ENCODE measurements at regions not wholly inside any gene's neighbourhood (a gene's known extent, or its start where the extent isn't known, plus 50 kb on each side); places are given as distances from the start of the nearest gene placed in this dataset.
"Not testable (repeated sequence)": the region's sequence is repeated elsewhere in the genome, so short reads cannot be mapped to it uniquely, and the experiment has no call there.

- no peak for DNase-seq (ENCODE audit: low spot score)
These were observed 1072.6 kb upstream of the COX7C start for GRCh38 chr5:85545129-85545528.

GRCh38 chr5:85549229-85549628 is 1068.5 kb upstream of the COX7C start:
- DNase-seq (ENCODE audit: low spot score), result no peak

GRCh38 chr5:85549836-85550599 is 1067.7 kb upstream of the COX7C start:
- DNase-seq (ENCODE audit: low spot score), result no peak

- no peak for DNase-seq (ENCODE audit: low spot score)
These were observed 1061.3 kb upstream of the COX7C start for GRCh38 chr5:85556464-85556863.

GRCh38 chr5:85576666-85577065 is 1041.1 kb upstream of the COX7C start:
- no peak for DNase-seq (ENCODE audit: low spot score)

- not testable (repeated sequence) for DNase-seq (ENCODE audit: low spot score)
These were observed 1029.9 kb upstream of the COX7C start for GRCh38 chr5:85587806-85588205.

GRCh38 chr5:85588268-85588667 is 1029.5 kb upstream of the COX7C start:
- not testable (repeated sequence) for DNase-seq (ENCODE audit: low spot score)

GRCh38 chr5:85590764-85591163 is 1027.0 kb upstream of the COX7C start:
- DNase-seq (ENCODE audit: low spot score), result no peak

- DNase-seq (ENCODE audit: low spot score), result no peak
These were observed 1026.4 kb upstream of the COX7C start for GRCh38 chr5:85591311-85591710.

GRCh38 chr5:85602843-85603242 is 1014.9 kb upstream of the COX7C start:
- DNase-seq (ENCODE audit: low spot score), result no peak

GRCh38 chr5:85604378-85604777 is 1013.4 kb upstream of the COX7C start:
- DNase-seq (ENCODE audit: low spot score), result no peak

GRCh38 chr5:85604786-85605185 is 1013.0 kb upstream of the COX7C start:
- DNase-seq (ENCODE audit: low spot score), result no peak

- DNase-seq (ENCODE audit: low spot score), result no peak
These were observed 1012.4 kb upstream of the COX7C start for GRCh38 chr5:85605381-85605780.

- no peak for DNase-seq (ENCODE audit: low spot score)
These were observed 1003.3 kb upstream of the COX7C start for GRCh38 chr5:85614489-85614888.

- DNase-seq (ENCODE audit: low spot score), result no peak
These were observed 996.1 kb upstream of the COX7C start for GRCh38 chr5:85621668-85622067.

GRCh38 chr5:85628153-85628552 is 989.6 kb upstream of the COX7C start:
- no peak for DNase-seq (ENCODE audit: low spot score)

GRCh38 chr5:85638495-85639125 is 979.1 kb upstream of the COX7C start:
- not testable (repeated sequence) for DNase-seq (ENCODE audit: low spot score)

- DNase-seq (ENCODE audit: low spot score), result no peak
These were observed 971.7 kb upstream of the COX7C start for GRCh38 chr5:85646036-85646435.

GRCh38 chr5:85646641-85647040 is 971.1 kb upstream of the COX7C start:
- no peak for DNase-seq (ENCODE audit: low spot score)

GRCh38 chr5:85647349-85648127 is 970.2 kb upstream of the COX7C start:
- DNase-seq (ENCODE audit: low spot score), result no peak

- no peak for DNase-seq (ENCODE audit: low spot score)
These were observed 969.2 kb upstream of the COX7C start for GRCh38 chr5:85648495-85648894.

- no peak for DNase-seq (ENCODE audit: low spot score)
These were observed 966.0 kb upstream of the COX7C start for GRCh38 chr5:85651731-85652130.

GRCh38 chr5:85654144-85654543 is 963.6 kb upstream of the COX7C start:
- not testable (repeated sequence) for DNase-seq (ENCODE audit: low spot score)
